HG03442 (cell line): ENCODE measurements at regions not wholly inside any gene's neighbourhood (a gene's known extent, or its start where the extent isn't known, plus 50 kb on each side); places are given as distances from the start of the nearest gene placed in this dataset.
"Not testable (repeated sequence)": the region's sequence is repeated elsewhere in the genome, so short reads cannot be mapped to it uniquely, and the experiment has no call there.

Source experiments
- ATAC-seq: cut with Tn5 transposase; IDR thresholded peaks from one replicate; pipeline ENCODE4 v1.9.1; 2021; ENCODE audit warnings: mild to moderate bottlenecking, moderate library complexity; ENCODE audit not compliant: unreplicated experiment

GRCh38 chr17:27049104-27049784 lies 244.7 kb upstream of the WSB1 start:
- ATAC-seq = no peak

GRCh38 chr17:27065588-27065987 lies 228.3 kb upstream of the WSB1 start:
- ATAC-seq = no peak

GRCh38 chr17:27066315-27066714 lies 227.6 kb upstream of the WSB1 start:
- ATAC-seq = no peak

- ATAC-seq = no peak
Observed at GRCh38 chr17:27069842-27070508, 223.9 kb upstream of the WSB1 start.

GRCh38 chr17:27070836-27071235 lies 223.1 kb upstream of the WSB1 start:
- no peak for ATAC-seq

- no peak for ATAC-seq
Observed at GRCh38 chr17:27072885-27073284, 221.0 kb upstream of the WSB1 start.

- ATAC-seq = no peak
Observed at GRCh38 chr17:27076814-27077213, 217.1 kb upstream of the WSB1 start.

GRCh38 chr17:27078296-27078695 lies 215.6 kb upstream of the WSB1 start:
- ATAC-seq = no peak

GRCh38 chr17:27079660-27080059 lies 214.3 kb upstream of the WSB1 start:
- ATAC-seq = no peak

GRCh38 chr17:27081002-27081638 lies 212.8 kb upstream of the WSB1 start:
- no peak for ATAC-seq

GRCh38 chr17:27082023-27082774 lies 211.7 kb upstream of the WSB1 start:
- no peak for ATAC-seq

GRCh38 chr17:27082775-27083154 lies 211.1 kb upstream of the WSB1 start:
- ATAC-seq = no peak

GRCh38 chr17:27083408-27084185 lies 210.3 kb upstream of the WSB1 start:
- ATAC-seq = no peak

- ATAC-seq = no peak
Observed at GRCh38 chr17:27085517-27085916, 208.4 kb upstream of the WSB1 start.

- no peak for ATAC-seq
Observed at GRCh38 chr17:27086526-27086925, 207.4 kb upstream of the WSB1 start.

GRCh38 chr17:27087935-27088766 lies 205.8 kb upstream of the WSB1 start:
- ATAC-seq = no peak

GRCh38 chr17:27088767-27089078 lies 205.2 kb upstream of the WSB1 start:
- ATAC-seq = no peak

- ATAC-seq = not testable (repeated sequence)
Observed at GRCh38 chr17:27089079-27089928, 204.6 kb upstream of the WSB1 start.

- no peak for ATAC-seq
Observed at GRCh38 chr17:27089929-27090247, 204.0 kb upstream of the WSB1 start.
